ENCODE measurements at regions not wholly inside any gene's neighbourhood (a gene's known extent, or its start where the extent isn't known, plus 50 kb on each side); places are given as distances from the start of the nearest gene placed in this dataset.

- no peaks in the 10 kb centered on the region for H3K4me1 ChIP-seq (replicated peaks in 1 of 2; ENCODE audit: control insufficient read depth in 2 of 2, insufficient read depth in 2 of 2, low read length in 2 of 2)
- H3K79me2 ChIP-seq (ENCODE audit: control insufficient read depth, insufficient read depth, low read length) = no peaks in the 10 kb centered on the region
- no peaks in the 10 kb centered on the region for H3K9me1 ChIP-seq (ENCODE audit: control insufficient read depth, insufficient read depth, low read length)
- no TSS peak for BruUV-seq (replicated peaks)
- no peak for ATAC-seq
- WGBS (ENCODE audit: insufficient coverage, low coverage, missing lambda C conversion rate) = 0% methylated on average over 6 of the region's 6 CpGs
- no peak for FAIRE-seq
- no peaks in the 10 kb centered on the region for H3K36me3 ChIP-seq (ENCODE audit: control insufficient read depth, insufficient read depth, low read length)
- H3K4me2 ChIP-seq (ENCODE audit: insufficient read depth, low read length) = no peak overlapping the region
- H3K27me3 ChIP-seq (ENCODE audit: control insufficient read depth in 2 of 2, insufficient read depth in 2 of 2, low read length in 2 of 2) = no peaks in the 10 kb centered on the region
- POLR2A ChIA-PET = no interaction called here
- H3K4me3 ChIP-seq = no peak overlapping the region
- H3K27ac ChIP-seq (ENCODE audit: extremely low read depth, low read depth, low read length) = no peak overlapping the region
- no peak for DNase-seq (ENCODE audit: extremely low read depth in 1 of 4, low spot score in 3 of 4)
- intact Hi-C loops (cut with micrococcal nuclease) = no loop called here
- no peak overlapping the region for H3K9ac ChIP-seq (ENCODE audit: insufficient read depth in 1 of 2, low read depth in 2 of 2, low read length in 2 of 2)
- in situ Hi-C loops (cut with MboI) = no loop called here
- H3K9me3 ChIP-seq (replicated peaks; ENCODE audit: control insufficient read depth, insufficient read depth, low read depth, low read length) = no peaks in the 10 kb centered on the region
- CTCF ChIA-PET (ENCODE audit: low intra/inter-chr PET ratio) = no interaction called here
- H4K20me1 ChIP-seq (replicated peaks; ENCODE audit: control insufficient read depth, insufficient read depth, low read length) = no peaks in the 10 kb centered on the region
- TF ChIP-seq SOX6 (IDR thresholded peaks at IDR 0.05) (no peak), HNRNPK (IDR thresholded peaks at IDR 0.05; ENCODE audit: low read depth, low read length, poor library complexity, severe bottlenecking) (no peak), ARHGAP35 (IDR thresholded peaks at IDR 0.05; ENCODE audit: partially characterized antibody) (no peak), JUNB (CRISPR knock-in tag; conservative IDR thresholded peaks at IDR 0.05) (no peak), DACH1 (IDR thresholded peaks at IDR 0.05; ENCODE audit: partially characterized antibody) (no peak), ETS1 (conservative IDR thresholded peaks at IDR 0.05; ENCODE audit: control insufficient read depth, low read depth, low read length) (no peak), CHAMP1 (IDR thresholded peaks at IDR 0.05) (no peak)
- no peak overlapping the region for H2AFZ ChIP-seq (ENCODE audit: low read depth, low read length)
Measured at GRCh38 chr6:133637874-133638273, 251.0 kb upstream of the TCF21 start.

All from K562 (cell line).